ENCODE measurements at regions not wholly inside any gene's neighbourhood (a gene's known extent, or its start where the extent isn't known, plus 50 kb on each side); places are given as distances from the start of the nearest gene placed in this dataset.
"Not testable (repeated sequence)": the region's sequence is repeated elsewhere in the genome, so short reads cannot be mapped to it uniquely, and the experiment has no call there.

- not testable (repeated sequence) for DNase-seq
Observed at GRCh38 chr1:147348592-147348991, 106.1 kb downstream of the CHD1L start.

- no peak for DNase-seq
Observed at GRCh38 chr1:147349533-147349932, 107.0 kb downstream of the CHD1L start.

GRCh38 chr1:147351140-147351835 lies 108.8 kb downstream of the CHD1L start:
- DNase-seq, result no peak

GRCh38 chr1:147377263-147378246 lies 135.1 kb downstream of the CHD1L start:
- DNase-seq, result no peak

GRCh38 chr1:147379889-147380288 lies 137.4 kb downstream of the CHD1L start:
- DNase-seq, result no peak

- no peak for DNase-seq
Observed at GRCh38 chr1:147384804-147385203, 142.3 kb downstream of the CHD1L start.

GRCh38 chr1:147388969-147389368 lies 146.5 kb downstream of the CHD1L start:
- DNase-seq, result no peak

GRCh38 chr1:147389532-147390184 lies 147.2 kb downstream of the CHD1L start:
- DNase-seq, result peak; percentile 60

GRCh38 chr1:147390185-147390542 lies 147.7 kb downstream of the CHD1L start:
- DNase-seq, result no peak

GRCh38 chr1:147391114-147391513 lies 148.6 kb downstream of the CHD1L start:
- DNase-seq, result no peak

GRCh38 chr1:147402326-147403045 lies 138.8 kb upstream of the BCL9 start:
- DNase-seq, result peak; percentile 42

- not testable (repeated sequence) for DNase-seq
Observed at GRCh38 chr1:147404344-147404743, 137.0 kb upstream of the BCL9 start.

GRCh38 chr1:147409886-147410285 lies 131.4 kb upstream of the BCL9 start:
- no peak for DNase-seq

- no peak for DNase-seq
Observed at GRCh38 chr1:147413110-147413605, 128.1 kb upstream of the BCL9 start.

- no peak for DNase-seq
Observed at GRCh38 chr1:147414505-147415163, 126.7 kb upstream of the BCL9 start.

- DNase-seq, result no peak
Observed at GRCh38 chr1:147417024-147417423, 124.3 kb upstream of the BCL9 start.

GRCh38 chr1:147423100-147423827 lies 118.0 kb upstream of the BCL9 start:
- DNase-seq, result peak; percentile 6

- DNase-seq, result no peak
Observed at GRCh38 chr1:147434921-147435320, 106.4 kb upstream of the BCL9 start.

GRCh38 chr1:147444381-147444780 lies 96.9 kb upstream of the BCL9 start:
- DNase-seq, result no peak

- no peak for DNase-seq
Observed at GRCh38 chr1:147451628-147452027, 89.7 kb upstream of the BCL9 start.

- no peak for DNase-seq
Observed at GRCh38 chr1:147452809-147453208, 88.5 kb upstream of the BCL9 start.
